ENCODE measurements at regions not wholly inside any gene's neighbourhood (a gene's known extent, or its start where the extent isn't known, plus 50 kb on each side); places are given as distances from the start of the nearest gene placed in this dataset.

- TF ChIP-seq POLR2AphosphoS5 (IDR thresholded peaks at IDR 0.05) (no peak), POLR2A (IDR thresholded peaks at IDR 0.05) (no peak)
Observed at GRCh38 chr21:32065654-32066053, 192.8 kb downstream of the HUNK start.

Data from upper lobe of left lung (tissue), 4 donors.